Activated gamma-delta T cell treated with anti-CD3 and anti-CD28 coated beads, Interleukin-2, amount 50 U/mL, for 16 hours (primary cell): ENCODE measurements at regions not wholly inside any gene's neighbourhood (a gene's known extent, or its start where the extent isn't known, plus 50 kb on each side); places are given as distances from the start of the nearest gene placed in this dataset.

Source experiments
- DNase-seq: peaks from one replicate; pipeline ENCODE4 v3.0.0-alpha.2; 2020; ENCODE audit warnings: low read depth

DNA sequence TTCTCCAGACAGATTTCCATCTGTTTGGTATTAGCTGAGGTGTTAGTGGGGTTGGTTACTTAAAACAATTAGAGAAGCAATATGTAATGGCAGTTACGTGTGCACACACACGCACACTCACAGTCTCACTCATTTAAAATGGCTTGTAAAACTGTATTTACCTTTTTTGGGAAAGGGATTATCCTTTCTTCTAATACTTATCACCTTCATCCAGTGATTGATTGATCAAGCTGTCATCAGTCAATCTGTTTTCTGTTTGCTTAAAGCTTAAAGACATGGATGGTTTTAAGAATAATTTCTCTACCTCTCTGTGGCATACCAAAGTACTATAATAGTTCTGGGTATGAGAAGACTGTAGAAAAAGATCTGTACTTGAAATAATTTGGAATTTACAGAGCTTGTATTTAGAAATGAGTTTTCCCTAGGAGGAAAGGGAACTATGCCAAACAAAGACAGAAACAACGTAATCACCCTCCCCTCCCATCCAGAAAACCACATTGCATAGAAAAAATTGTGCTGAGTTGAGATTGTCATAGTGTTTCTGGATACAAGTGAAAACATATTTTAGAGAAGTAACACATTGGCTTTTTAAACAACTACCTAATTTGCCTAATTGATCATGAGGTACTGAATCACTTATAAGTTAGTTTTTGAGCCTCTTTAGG is 455.8 kb downstream of the PCNX1 start:
- DNase-seq = no peak

DNA sequence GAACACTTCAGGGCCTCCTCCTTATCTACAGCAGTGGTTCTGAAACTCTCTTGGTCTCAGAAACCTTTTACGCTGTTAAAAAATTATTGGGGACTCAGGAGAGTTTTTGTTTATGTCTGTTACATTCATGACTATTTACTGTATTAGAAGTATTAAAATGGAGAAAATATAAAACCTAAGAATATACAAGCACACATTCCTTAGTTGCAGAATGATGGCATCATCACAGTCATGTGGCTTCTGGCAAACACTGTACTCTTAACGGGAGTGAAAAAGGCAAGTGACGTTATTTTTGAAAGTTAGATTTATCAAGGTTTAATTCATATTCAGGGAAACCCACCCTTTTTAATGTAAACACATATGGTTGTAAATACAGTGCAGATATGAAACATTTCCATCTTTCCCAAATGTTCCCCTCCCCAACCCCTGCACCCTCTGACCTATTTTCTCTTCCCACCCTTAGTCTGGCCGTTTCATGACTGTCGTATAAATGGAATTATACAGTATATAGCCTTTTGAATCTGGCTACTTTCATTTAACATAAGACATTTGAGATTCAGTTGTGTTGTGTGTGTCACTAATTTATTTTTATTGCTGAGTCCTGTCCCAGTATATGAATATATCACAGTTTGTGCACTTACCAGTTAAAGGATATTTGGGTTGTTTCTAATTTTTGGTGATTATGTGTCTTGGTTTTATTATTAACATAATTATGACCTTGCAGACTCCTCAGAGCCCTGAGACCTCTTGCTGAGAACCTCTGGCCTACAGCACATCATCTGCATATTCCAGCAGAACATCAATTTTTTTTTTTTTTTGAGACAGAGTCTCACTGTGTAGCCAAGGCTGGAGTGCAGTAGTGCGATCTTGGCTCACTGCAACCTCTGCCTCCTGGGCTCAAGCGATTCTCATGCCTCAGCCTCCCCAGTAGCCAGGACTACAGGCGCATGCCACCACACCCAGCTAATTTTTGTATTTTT is 457.0 kb downstream of the PCNX1 start:
- no peak for DNase-seq

DNA sequence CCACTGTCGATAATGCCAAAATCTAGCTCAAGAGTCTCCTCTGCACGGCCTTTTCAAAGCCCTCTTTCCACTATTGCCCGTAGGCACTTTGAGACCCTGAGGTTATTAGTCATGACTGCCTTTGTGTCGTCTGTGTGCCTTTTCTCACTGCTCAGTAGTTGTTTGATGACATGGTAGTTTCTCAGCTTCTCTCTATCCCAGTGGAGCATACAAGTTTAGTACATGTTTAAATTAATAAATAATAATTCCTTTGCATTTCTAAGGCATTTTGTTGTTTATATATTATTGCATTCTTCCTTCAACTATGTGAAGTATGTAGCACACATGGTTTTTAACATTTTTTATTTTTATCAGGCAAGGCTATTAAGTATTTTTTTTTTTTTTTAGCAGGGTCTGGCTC is 458.1 kb downstream of the PCNX1 start:
- no peak for DNase-seq

DNA sequence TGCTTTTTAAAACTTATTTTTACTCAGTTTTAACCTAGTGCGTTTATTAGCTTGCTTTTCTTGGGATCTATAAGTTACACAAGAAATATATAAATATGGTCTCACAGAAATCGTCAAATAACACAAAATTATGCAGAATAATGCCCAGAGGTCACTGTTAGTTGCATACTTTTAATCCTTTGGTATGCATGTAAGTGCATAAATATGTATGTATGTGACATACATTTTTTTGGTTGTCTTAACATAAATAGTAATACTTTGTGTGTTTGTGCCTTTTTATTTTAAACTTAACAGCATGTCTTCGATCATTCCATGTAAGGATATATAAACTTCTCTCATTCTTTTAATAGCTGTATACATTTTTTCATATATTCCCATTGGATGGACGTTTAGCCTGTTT is 459.6 kb downstream of the PCNX1 start:
- DNase-seq = no peak

- DNase-seq = no peak
Observed at GRCh38 chr14:71371711-71372396, 464.6 kb downstream of the PCNX1 start.

DNA sequence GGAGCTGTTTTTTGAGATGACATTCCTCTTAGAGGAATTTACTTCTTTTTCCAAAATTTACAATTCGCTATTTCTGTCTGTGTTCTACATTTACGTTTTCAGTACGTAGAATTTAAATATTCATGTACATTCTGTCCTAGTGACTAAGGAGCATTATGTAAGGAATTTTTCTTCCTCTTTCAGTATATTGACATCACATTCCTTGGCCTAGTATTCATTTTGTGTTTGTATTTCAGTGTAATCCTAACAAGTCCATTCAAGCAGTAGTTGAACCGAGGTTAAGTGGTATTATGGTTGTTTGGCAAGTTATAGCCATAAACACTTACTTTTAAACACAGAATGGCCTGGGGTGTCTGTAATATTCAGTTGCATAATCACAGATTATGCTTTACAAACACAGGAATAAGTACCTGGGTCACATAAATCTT is 465.2 kb downstream of the PCNX1 start:
- no peak for DNase-seq

GRCh38 chr14:71373773-71374172 is 466.5 kb downstream of the PCNX1 start:
- no peak for DNase-seq

DNA sequence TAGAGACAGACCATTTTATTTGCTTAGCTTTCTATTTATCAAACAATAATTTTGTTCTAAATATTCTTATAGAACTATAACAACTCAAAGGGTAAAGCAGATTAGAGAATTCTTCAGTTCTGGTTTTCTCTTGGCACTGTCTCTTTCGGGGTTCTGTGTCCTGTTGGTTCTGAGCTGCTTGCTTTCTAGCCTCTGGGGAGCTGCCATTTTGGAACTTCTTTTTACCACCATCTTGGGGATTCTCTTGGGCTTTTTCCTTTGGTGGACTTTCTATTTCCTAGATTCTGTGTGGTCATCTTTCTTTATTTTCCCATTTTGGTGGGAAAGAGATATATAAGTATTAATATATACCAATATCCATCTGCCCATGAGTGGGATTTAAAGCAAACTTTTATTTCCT is 467.7 kb downstream of the PCNX1 start:
- DNase-seq = no peak

DNA sequence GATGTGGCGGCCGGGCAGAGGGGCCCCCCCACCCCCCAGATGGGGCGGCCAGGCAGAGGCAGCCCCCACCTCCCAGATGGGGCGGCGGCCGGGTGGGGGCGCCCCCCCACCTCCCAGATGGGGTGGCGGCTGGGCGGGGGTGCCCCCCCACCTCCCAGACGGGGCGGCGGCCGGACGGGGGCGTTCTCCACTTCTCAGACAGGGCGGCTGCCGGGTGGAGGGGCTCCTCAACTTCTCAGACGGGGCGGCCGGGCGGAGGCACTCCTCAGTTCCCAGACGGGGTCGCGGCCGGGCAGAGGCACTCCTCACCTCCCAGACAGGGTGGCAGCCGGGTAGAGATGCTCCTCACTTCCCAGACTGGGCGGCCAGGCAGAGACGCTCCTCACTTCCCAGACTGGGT is 469.8 kb downstream of the PCNX1 start:
- no peak for DNase-seq

GRCh38 chr14:71380271-71380670 is 473.0 kb downstream of the PCNX1 start:
- no peak for DNase-seq

DNA sequence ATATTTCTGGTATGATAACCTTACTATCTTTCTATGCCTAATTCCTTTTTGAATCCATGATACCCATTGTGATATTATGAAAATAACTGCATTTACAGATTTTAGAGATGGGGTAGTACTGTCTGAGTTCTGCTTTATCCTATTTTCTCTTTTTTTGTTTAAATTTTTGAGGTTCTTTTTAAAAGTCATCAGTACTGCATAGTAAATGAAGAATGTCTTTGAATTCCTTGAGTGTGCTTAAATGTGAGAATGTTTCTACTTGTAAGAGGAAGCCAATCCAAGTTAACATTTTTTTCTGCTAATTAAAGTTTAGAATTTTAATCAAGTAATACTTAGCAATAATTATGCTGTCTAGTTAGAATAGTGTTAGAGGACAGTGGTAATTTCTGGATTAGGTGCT is 474.6 kb downstream of the PCNX1 start:
- no peak for DNase-seq

GRCh38 chr14:71382315-71382714 is 475.1 kb downstream of the PCNX1 start:
- no peak for DNase-seq

GRCh38 chr14:71383510-71383909 is 476.3 kb downstream of the PCNX1 start:
- DNase-seq = no peak

DNA sequence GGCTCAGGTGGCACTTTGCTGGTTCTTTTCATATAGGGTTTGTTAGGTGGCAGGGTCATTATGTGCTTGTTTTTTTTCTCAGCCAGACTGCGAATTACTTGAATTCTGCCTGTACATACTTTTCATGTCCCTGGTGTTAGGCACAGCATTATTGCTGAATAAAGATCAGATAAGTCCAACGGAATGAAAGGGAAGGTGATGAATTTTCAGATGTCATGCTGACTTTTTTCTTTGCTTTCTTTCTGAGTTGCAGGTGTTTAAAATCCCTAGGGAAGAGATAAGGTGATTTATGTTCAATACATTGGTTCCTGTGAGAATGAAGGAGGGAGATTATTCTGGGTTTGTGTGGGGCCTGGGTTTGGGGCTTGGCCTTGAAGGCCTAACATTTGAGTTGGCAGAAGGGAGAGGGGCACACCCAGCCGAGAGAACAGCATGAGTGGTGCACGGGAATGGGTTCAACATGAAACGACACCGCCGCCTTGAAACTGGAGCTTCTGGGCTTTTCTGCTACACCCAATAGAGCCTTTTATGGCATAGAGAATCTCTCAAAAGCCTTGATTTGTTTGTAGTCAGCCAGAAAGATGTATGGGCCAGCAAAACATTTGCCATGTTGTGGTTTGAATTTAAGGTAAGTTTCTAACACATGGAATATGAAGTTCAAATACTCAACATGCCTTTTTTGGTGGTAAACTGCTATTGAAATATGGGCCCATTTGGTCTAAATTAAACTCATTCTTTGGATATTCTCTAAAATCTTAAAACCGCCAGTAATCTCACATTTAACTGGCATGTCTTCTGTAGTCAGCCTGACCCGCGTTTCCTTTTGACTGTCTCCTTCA is 477.0 kb downstream of the PCNX1 start:
- DNase-seq = no peak

GRCh38 chr14:71387753-71388152 is 480.5 kb downstream of the PCNX1 start:
- no peak for DNase-seq

GRCh38 chr14:71388336-71388735 is 481.1 kb downstream of the PCNX1 start:
- DNase-seq = no peak

GRCh38 chr14:71388862-71389261 is 481.6 kb downstream of the PCNX1 start:
- no peak for DNase-seq

DNA sequence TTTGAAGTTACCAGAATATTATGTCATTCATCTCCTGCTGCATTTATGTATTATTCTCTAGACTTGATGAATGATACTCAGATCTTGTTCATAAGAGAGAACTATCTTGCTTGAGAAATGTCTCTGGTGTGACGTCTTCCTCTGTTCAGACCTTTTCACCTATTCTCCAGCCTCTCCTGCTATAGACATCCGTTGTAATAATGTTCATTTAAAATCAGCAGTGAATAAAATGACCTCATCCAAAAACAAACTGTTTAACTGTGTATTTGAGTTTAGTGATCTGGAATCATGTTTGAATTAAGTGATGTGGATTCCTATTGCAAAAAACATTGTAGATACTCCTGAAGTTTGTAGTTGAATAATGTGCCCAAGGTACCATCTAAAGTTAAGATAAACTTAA is 487.1 kb downstream of the PCNX1 start:
- no peak for DNase-seq

DNA sequence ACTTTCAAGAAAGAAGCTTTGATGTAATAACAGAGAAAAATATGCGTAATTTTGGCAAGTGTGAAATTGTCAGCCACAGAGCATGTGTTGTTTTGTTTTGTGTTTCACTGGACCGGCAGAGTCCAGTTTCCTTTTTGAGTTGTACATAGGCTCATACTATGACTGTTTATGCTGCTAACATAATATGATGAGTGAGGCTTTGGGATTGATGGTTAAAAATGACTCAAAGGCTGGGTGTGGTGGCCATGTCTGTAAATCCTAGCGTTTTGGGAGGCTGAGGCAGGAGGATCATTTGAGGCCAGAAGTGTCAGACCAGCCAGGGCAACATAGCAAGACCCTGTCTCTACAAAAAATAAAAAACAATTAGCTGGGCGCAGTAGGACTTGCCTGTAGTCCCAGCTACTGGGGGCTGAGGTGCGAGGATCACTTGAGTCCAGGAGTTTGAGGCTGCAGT is 487.9 kb downstream of the PCNX1 start:
- DNase-seq = no peak

DNA sequence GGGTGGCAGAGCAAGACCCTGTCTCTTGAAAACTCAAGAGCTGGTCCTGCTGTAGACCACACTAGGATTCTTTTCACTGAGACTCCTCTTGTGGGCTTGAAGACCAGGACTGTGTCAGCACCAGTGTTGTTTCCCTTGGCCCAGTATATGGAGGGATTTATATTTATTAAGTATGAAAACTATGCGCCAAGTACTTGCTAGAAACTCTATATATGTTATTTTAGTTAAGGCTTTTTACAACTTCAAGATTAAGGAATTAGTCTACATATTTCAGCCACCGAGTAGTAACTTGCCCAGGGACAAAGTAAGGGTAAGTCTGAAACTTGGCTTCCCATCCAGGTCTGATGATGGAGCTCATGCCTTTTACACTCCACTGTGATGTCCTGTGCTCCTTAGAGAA is 488.4 kb downstream of the PCNX1 start:
- DNase-seq = no peak

DNA sequence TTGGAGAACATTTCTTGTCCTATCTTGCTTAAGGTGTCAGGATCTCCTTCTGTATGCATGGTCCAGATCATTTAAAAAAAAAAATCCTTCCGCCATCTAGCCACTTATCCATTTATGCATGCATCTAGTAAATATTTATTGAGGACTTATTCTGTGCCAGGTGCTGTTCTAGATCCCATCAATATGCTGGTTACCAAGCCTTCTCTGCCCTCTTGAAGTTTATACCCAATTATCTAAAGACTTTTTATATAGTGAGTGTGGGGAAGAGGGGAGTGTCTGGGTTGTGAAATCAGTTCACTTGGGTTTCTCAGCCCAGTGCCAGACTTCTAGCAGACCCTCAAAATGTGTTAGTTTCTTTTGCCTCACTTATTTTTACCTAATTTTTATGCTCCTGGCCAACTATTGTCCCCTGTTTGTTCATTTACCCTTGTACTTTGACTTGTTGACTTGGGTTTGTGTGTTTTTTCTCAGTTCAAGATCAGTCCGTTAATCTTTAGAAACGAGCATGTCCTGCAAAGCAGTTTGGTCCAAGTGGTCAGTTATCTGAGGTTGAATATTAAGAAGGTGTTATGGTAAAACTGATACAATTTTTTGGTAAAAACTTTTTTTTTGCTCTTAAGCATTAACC is 488.9 kb downstream of the PCNX1 start:
- DNase-seq = no peak
